HCT116 (cell line): ENCODE measurements at regions not wholly inside any gene's neighbourhood (a gene's known extent, or its start where the extent isn't known, plus 50 kb on each side); places are given as distances from the start of the nearest gene placed in this dataset.

ENCODE experiments used
- POLR2A ChIP-seq: IDR thresholded peaks from 2 replicates; pipeline ENCODE4 v1.7.0; 2011; ENCODE audit warnings: borderline replicate concordance; ENCODE audit not compliant: insufficient read depth, insufficient read length; ENCODE audit errors: extremely low read depth
- SP1 ChIP-seq: IDR thresholded peaks from 2 replicates; pipeline ENCODE4 v1.6.1; 2012; ENCODE audit warnings: low read depth
- TF ChIP-seq, protein P1 (sequence below), 3 experiments: fragments of 200-600 bp in 1 of 3; sonication (generic) in 1 of 3; IDR thresholded peaks in 2 of 3; conservative IDR thresholded peaks in 1 of 3; 2 replicates each; pipeline ENCODE4 v1.5.1; 2012 to 2017; ENCODE audit warnings: low read depth in 2 of 3, low read length in 2 of 3, antibody characterized with exemption in 1 of 3, borderline replicate concordance in 1 of 3, control low read depth in 1 of 3, mild to moderate bottlenecking in 1 of 3, mixed read lengths in 1 of 3, mixed run types in 1 of 3, moderate library complexity in 1 of 3; ENCODE audit not compliant: insufficient read depth in 1 of 3
- TF ChIP-seq, protein P2 (sequence below): IDR thresholded peaks from 2 replicates; pipeline ENCODE4 v1.6.1; 2012

DNA sequence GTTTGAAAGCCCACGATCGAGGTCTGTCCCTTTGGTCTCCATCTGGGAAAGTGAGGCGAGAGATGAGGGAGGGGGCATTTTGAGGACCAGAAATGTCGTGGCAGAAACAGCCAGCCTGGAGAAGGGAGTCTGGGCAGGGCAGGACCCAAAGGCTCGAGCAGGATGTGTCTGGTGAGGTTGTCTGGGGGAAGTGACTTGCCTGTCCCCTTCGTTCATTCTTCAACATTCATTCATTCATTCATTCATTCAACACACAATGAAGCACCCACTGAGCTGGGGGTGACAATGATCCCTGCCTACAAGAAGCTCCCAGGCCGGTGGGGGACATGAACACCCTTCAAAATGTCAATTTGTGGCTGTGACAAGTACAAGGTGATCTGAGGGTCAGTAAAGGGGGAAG is 80.5 kb downstream of the CEBPB start:
- TF ChIP-seq, protein P1, sequence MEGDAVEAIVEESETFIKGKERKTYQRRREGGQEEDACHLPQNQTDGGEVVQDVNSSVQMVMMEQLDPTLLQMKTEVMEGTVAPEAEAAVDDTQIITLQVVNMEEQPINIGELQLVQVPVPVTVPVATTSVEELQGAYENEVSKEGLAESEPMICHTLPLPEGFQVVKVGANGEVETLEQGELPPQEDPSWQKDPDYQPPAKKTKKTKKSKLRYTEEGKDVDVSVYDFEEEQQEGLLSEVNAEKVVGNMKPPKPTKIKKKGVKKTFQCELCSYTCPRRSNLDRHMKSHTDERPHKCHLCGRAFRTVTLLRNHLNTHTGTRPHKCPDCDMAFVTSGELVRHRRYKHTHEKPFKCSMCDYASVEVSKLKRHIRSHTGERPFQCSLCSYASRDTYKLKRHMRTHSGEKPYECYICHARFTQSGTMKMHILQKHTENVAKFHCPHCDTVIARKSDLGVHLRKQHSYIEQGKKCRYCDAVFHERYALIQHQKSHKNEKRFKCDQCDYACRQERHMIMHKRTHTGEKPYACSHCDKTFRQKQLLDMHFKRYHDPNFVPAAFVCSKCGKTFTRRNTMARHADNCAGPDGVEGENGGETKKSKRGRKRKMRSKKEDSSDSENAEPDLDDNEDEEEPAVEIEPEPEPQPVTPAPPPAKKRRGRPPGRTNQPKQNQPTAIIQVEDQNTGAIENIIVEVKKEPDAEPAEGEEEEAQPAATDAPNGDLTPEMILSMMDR (IDR thresholded peaks at IDR 0.05 in 2 of 3, conservative IDR thresholded peaks at IDR 0.05 in 1 of 3; ENCODE audit: borderline replicate concordance in 1 of 3, insufficient read depth in 1 of 3, low read depth in 2 of 3, low read length in 2 of 3), result no peak
- TF ChIP-seq POLR2A, result no peak
- TF ChIP-seq, protein P2, sequence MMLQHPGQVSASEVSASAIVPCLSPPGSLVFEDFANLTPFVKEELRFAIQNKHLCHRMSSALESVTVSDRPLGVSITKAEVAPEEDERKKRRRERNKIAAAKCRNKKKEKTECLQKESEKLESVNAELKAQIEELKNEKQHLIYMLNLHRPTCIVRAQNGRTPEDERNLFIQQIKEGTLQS, result no peak
- no peak for TF ChIP-seq SP1
